ENCODE measurements at regions not wholly inside any gene's neighbourhood (a gene's known extent, or its start where the extent isn't known, plus 50 kb on each side); places are given as distances from the start of the nearest gene placed in this dataset.

DNA sequence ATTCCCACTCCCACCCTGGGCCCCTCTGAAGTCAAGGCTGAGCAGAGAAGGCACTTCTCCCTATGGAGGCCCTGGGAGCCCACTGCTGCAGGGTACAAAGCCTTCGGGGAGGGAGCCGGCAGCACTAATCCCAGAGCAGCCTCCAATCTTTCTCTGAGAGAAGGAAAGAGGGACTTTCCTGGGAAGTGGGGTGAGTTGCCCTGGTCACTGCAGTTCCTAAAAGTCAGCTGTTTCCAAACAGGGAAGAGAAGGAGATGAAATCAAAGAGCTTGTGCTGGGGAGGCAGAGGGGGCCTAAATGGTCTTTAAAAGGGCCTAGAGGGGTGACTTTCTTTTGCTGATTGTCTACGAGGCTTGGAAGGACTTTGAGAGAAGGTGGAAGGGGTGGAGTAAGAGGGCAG lies 264.7 kb downstream of the TNS1 start:
- Histone ChIP-seq H3K27me3 (replicated peaks; ENCODE audit: insufficient read depth) (no peaks in the 10 kb centered on the region), H3K4me1 (replicated peaks) (no peaks in the 10 kb centered on the region), H3K9me3 (no peaks in the 10 kb centered on the region), H3K4me3 (no peak overlapping the region), H3K36me3 (no peaks in the 10 kb centered on the region), H3K27ac (no peak overlapping the region)
- TF ChIP-seq, protein P1, sequence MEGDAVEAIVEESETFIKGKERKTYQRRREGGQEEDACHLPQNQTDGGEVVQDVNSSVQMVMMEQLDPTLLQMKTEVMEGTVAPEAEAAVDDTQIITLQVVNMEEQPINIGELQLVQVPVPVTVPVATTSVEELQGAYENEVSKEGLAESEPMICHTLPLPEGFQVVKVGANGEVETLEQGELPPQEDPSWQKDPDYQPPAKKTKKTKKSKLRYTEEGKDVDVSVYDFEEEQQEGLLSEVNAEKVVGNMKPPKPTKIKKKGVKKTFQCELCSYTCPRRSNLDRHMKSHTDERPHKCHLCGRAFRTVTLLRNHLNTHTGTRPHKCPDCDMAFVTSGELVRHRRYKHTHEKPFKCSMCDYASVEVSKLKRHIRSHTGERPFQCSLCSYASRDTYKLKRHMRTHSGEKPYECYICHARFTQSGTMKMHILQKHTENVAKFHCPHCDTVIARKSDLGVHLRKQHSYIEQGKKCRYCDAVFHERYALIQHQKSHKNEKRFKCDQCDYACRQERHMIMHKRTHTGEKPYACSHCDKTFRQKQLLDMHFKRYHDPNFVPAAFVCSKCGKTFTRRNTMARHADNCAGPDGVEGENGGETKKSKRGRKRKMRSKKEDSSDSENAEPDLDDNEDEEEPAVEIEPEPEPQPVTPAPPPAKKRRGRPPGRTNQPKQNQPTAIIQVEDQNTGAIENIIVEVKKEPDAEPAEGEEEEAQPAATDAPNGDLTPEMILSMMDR (IDR thresholded peaks at IDR 0.05), result no peak
- TF ChIP-seq POLR2AphosphoS5 (IDR thresholded peaks at IDR 0.05) (no peak), POLR2A (IDR thresholded peaks at IDR 0.05) (no peak)
- WGBS, result 83% methylated on average over 3 of the region's 3 CpGs
- intact Hi-C loops (cut with DNase I), result no loop called here
- no peak for DNase-seq (ENCODE audit: low spot score)

DNA sequence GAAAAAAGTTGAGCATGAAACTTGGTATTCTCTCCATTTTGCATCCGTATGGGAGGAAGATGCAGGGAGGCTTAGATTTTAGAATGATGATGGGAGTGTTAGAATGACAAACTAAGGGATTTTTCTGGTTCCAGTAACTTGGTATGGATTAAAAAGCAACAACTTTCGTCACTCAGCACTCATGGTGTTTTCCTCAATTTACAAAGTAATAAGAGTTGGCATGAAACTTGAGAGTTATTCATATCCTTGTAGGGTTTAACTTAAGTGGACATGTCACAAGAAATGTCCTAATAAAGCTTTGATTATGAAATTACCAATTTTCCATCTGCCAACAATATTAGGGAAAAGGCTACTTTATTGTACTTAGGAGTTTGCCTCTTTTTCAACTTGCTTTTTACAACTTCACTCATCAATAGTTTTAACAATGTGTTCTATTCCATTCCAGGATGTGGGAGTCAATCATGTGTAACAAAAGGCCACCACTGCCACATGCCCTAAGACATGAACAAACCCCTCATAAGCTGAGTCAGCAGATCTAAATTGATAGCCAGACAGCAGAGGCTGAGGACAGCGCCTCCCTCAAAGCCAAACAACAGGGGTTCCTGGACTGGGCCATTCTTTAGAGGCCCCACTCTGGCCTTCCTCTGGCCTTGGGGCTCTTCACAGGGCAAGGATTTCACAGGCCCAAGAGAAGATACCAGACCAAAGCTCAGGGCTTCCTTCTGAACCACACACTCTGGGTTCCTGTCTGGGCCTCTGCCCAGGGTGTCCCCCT lies 265.8 kb downstream of the TNS1 start:
- Histone ChIP-seq H3K36me3 (no peaks in the 10 kb centered on the region), H3K27me3 (replicated peaks; ENCODE audit: insufficient read depth) (no peaks in the 10 kb centered on the region), H3K27ac (no peak overlapping the region), H3K9me3 (no peaks in the 10 kb centered on the region), H3K4me1 (replicated peaks) (no peaks in the 10 kb centered on the region), H3K4me3 (no peak overlapping the region)
- intact Hi-C loops (cut with DNase I), result no loop called here
- 75% methylated on average over 3 of the region's 3 CpGs for WGBS
- TF ChIP-seq POLR2A (IDR thresholded peaks at IDR 0.05) (no peak), POLR2AphosphoS5 (IDR thresholded peaks at IDR 0.05) (no peak)
- TF ChIP-seq, protein P1 (IDR thresholded peaks at IDR 0.05), result no peak
- DNase-seq (ENCODE audit: low spot score), result no peak

DNA sequence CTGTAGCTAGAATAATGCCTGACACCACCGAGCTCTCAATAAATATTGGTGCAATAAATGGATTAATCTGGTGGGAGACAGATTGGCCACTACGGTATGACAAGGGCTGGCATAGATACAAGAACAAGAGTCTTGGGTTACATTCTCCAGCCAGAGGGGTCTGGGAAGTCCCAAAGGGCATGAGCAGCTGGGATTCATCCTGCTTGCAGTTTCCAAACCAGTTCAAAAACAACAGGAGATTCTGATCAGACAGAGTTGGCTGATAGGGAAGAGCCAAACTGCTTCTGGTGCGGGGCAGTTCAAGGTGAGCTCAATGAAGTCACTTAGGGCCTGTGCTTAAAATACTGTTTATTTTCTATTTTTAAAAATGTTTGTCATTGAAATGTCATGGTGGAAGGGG lies 266.9 kb downstream of the TNS1 start:
- Histone ChIP-seq H3K27ac (no peak overlapping the region), H3K36me3 (no peaks in the 10 kb centered on the region), H3K9me3 (no peaks in the 10 kb centered on the region), H3K27me3 (replicated peaks; ENCODE audit: insufficient read depth) (no peaks in the 10 kb centered on the region), H3K4me1 (replicated peaks) (no peaks in the 10 kb centered on the region), H3K4me3 (no peak overlapping the region)
- intact Hi-C loops (cut with DNase I), result no loop called here
- 55% methylated on average over 3 of the region's 3 CpGs for WGBS
- DNase-seq (ENCODE audit: low spot score), result no peak
- TF ChIP-seq, protein P1 (IDR thresholded peaks at IDR 0.05), result no peak
- TF ChIP-seq POLR2A (IDR thresholded peaks at IDR 0.05), result no peak

DNA sequence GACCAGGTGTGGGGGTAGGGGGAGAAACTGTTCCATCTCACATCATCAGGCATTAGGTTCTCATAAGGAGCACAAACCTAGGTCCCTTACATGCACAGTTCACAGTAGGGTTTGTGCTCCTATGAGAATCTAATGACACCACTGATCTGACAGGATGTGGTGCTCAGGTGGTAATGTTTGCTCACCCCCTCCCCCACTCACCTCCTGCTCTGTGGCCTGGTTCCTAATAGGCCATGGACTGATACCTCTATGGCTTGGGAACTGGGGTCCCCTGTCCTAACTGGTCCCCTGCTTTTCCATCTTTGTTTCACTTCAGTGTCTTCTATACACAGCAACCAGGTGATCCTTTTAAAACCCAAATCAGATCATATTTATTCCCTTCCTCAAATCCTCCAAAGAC lies 267.8 kb downstream of the TNS1 start:
- Histone ChIP-seq H3K36me3 (no peaks in the 10 kb centered on the region), H3K9me3 (no peaks in the 10 kb centered on the region), H3K27me3 (replicated peaks; ENCODE audit: insufficient read depth) (no peaks in the 10 kb centered on the region), H3K27ac (no peak overlapping the region), H3K4me3 (no peak overlapping the region), H3K4me1 (replicated peaks) (no peaks in the 10 kb centered on the region)
- TF ChIP-seq POLR2AphosphoS5 (IDR thresholded peaks at IDR 0.05), result no peak
- TF ChIP-seq, protein P1 (IDR thresholded peaks at IDR 0.05), result no peak
- TF ChIP-seq POLR2A (IDR thresholded peaks at IDR 0.05), result no peak
- intact Hi-C loops (cut with DNase I), result no loop called here
- DNase-seq (ENCODE audit: low spot score), result no peak

DNA sequence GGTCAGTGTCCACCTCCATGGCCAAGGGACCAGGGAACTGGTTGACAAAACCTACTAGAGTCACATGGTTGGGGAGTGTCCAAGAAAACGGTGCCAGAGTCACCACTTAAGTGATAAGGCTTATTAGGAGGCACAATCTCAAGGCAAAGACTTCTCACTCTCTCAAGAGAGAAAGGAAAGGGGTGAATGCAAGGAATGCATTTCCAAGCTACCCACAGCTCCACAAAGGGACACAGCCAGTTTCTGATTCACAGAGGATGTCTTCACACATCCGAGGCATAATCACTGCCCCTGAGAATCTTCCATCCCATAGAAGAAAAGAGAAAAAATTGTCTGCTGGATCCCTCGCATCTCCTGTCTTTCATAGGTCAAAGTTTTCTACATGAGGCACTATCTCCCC lies 269.3 kb downstream of the TNS1 start:
- no peak overlapping the region for H3K27ac ChIP-seq

More for the DNA sequence above, 269.3 kb downstream of the TNS1 start:
- Histone ChIP-seq H3K4me1 (replicated peaks) (no peaks in the 10 kb centered on the region), H3K4me3 (no peak overlapping the region), H3K9me3 (no peaks in the 10 kb centered on the region), H3K27me3 (replicated peaks; ENCODE audit: insufficient read depth) (no peaks in the 10 kb centered on the region), H3K36me3 (no peaks in the 10 kb centered on the region)
- TF ChIP-seq, protein P1 (IDR thresholded peaks at IDR 0.05), result no peak
- TF ChIP-seq POLR2A (IDR thresholded peaks at IDR 0.05), result no peak
- no peak for TF ChIP-seq POLR2AphosphoS5 (IDR thresholded peaks at IDR 0.05)
- intact Hi-C loops (cut with DNase I), result no loop called here
- 80% methylated on average over 3 of the region's 3 CpGs for WGBS
- no peak for DNase-seq (ENCODE audit: low spot score)

Measured in prostate gland (tissue), 2 donors.